ENCODE measurements at regions not wholly inside any gene's neighbourhood (a gene's known extent, or its start where the extent isn't known, plus 50 kb on each side); places are given as distances from the start of the nearest gene placed in this dataset.

DNA sequence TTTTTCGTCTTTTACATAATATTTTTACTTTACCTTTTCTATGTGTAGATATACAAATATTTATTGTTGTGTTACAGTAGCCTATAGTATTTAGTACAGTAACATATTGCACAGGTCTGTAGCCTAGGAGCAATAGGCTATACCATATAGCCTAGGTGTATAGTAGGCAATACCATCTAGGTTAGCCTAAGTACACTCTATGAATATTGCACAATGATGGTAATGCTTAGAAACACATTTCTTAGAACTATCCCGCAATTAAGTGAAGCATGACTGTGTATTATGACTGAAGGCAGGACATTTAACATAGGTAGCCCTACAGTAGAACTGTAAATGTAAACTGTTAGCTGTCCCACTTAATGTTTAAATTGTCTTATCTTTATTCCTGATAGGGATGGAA lies 964.3 kb downstream of the SLITRK1 start:
- CTCF ChIA-PET: no interaction called here
- H3K9ac ChIP-seq (ENCODE audit: control insufficient read depth, insufficient read depth, low read length): no peak overlapping the region
- ATAC-seq (no peak), FAIRE-seq (no peak), DNase-seq (ENCODE audit: low read depth, low spot score) (no peak)
- WGBS (ENCODE audit: insufficient coverage, insufficient replicate concordance, low lambda C conversion rate, missing lambda C conversion rate): 0% methylated on average over 2 of the region's 2 CpGs
- H3K27me3 ChIP-seq (replicated peaks in 1 of 2; ENCODE audit: control insufficient read depth in 2 of 2, insufficient read depth in 2 of 2, low read length in 1 of 2): no peaks in the 10 kb centered on the region
- no peaks in the 10 kb centered on the region for H3K9me3 ChIP-seq (replicated peaks; ENCODE audit: control insufficient read depth, insufficient read depth, low read length)
- no peaks in the 10 kb centered on the region for H3K4me1 ChIP-seq (ENCODE audit: control insufficient read depth, insufficient read depth, low read length)
- TF ChIP-seq, protein P1, sequence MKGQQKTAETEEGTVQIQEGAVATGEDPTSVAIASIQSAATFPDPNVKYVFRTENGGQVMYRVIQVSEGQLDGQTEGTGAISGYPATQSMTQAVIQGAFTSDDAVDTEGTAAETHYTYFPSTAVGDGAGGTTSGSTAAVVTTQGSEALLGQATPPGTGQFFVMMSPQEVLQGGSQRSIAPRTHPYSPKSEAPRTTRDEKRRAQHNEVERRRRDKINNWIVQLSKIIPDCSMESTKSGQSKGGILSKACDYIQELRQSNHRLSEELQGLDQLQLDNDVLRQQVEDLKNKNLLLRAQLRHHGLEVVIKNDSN (IDR thresholded peaks at IDR 0.05; ENCODE audit: borderline replicate concordance, extremely low read length, insufficient read depth, low read depth, low read length): no peak
- TF ChIP-seq, protein P2, sequence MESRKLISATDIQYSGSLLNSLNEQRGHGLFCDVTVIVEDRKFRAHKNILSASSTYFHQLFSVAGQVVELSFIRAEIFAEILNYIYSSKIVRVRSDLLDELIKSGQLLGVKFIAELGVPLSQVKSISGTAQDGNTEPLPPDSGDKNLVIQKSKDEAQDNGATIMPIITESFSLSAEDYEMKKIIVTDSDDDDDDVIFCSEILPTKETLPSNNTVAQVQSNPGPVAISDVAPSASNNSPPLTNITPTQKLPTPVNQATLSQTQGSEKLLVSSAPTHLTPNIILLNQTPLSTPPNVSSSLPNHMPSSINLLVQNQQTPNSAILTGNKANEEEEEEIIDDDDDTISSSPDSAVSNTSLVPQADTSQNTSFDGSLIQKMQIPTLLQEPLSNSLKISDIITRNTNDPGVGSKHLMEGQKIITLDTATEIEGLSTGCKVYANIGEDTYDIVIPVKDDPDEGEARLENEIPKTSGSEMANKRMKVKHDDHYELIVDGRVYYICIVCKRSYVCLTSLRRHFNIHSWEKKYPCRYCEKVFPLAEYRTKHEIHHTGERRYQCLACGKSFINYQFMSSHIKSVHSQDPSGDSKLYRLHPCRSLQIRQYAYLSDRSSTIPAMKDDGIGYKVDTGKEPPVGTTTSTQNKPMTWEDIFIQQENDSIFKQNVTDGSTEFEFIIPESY (IDR thresholded peaks at IDR 0.05): no peak
- TF ChIP-seq ZNF274 (IDR thresholded peaks at IDR 0.05; ENCODE audit: insufficient read depth, insufficient read length): no peak
- BruUV-seq (replicated peaks): no TSS peak
- no peaks in the 10 kb centered on the region for H4K20me1 ChIP-seq (ENCODE audit: control insufficient read depth, insufficient read depth)
- RAD21 ChIA-PET (ENCODE audit: unreplicated experiment): no interaction called here
- POLR2A ChIA-PET: no interaction called here
- H3K4me2 ChIP-seq (ENCODE audit: control insufficient read depth, insufficient read depth): no peak overlapping the region
- H3K79me2 ChIP-seq (ENCODE audit: control insufficient read depth, insufficient read depth, low read length): no peaks in the 10 kb centered on the region
- intact Hi-C loops (cut with micrococcal nuclease; ENCODE audit: unreplicated experiment): no loop called here
- no peak overlapping the region for H3K4me3 ChIP-seq
- no peaks in the 10 kb centered on the region for H3K36me3 ChIP-seq (ENCODE audit: control insufficient read depth in 2 of 2, insufficient read depth in 2 of 2, low read length in 1 of 2)
- H3K27ac ChIP-seq (ENCODE audit: control insufficient read depth, insufficient read depth): no peak overlapping the region
- in situ Hi-C loops (cut with MboI): no loop called here
- SMC1A ChIA-PET (ENCODE audit: uncharacterized antibody, unreplicated experiment): no interaction called here
- H2AFZ ChIP-seq (ENCODE audit: control insufficient read depth, low read depth, low read length): no peak overlapping the region

DNA sequence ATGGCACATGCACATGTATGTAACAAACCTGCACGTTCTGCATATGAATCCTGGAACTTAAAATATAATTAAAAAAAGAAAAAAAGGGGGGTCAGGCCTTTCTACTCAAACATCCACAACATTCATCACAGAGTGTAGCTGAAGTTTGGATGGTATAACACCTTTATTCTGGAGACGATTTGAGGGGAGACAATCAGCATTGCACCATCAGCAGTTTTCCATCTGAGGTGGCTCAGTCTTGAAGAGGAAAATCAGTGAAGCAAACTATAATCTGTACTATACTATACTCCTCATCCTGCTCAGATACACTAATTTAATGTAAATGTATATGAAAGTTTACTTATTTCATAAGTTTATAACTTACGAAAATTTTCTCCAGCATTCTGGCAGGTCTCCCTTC lies 969.7 kb downstream of the SLITRK1 start:
- intact Hi-C loops (cut with micrococcal nuclease; ENCODE audit: unreplicated experiment): no loop called here
- Histone ChIP-seq H3K36me3 (ENCODE audit: control insufficient read depth in 2 of 2, insufficient read depth in 2 of 2, low read length in 1 of 2) (no peaks in the 10 kb centered on the region), H2AFZ (ENCODE audit: control insufficient read depth, low read depth, low read length) (no peak overlapping the region), H3K79me2 (ENCODE audit: control insufficient read depth, insufficient read depth, low read length) (no peaks in the 10 kb centered on the region), H3K27ac (ENCODE audit: control insufficient read depth, insufficient read depth) (no peak overlapping the region), H3K27me3 (replicated peaks in 1 of 2; ENCODE audit: control insufficient read depth in 2 of 2, insufficient read depth in 2 of 2, low read length in 1 of 2) (no peaks in the 10 kb centered on the region), H3K9ac (ENCODE audit: control insufficient read depth, insufficient read depth, low read length) (no peak overlapping the region), H4K20me1 (ENCODE audit: control insufficient read depth, insufficient read depth) (no peaks in the 10 kb centered on the region), H3K4me2 (ENCODE audit: control insufficient read depth, insufficient read depth) (no peak overlapping the region), H3K4me3 (no peak overlapping the region), H3K4me1 (ENCODE audit: control insufficient read depth, insufficient read depth, low read length) (no peaks in the 10 kb centered on the region), H3K9me3 (replicated peaks; ENCODE audit: control insufficient read depth, insufficient read depth, low read length) (no peaks in the 10 kb centered on the region)
- no peak for DNase-seq (ENCODE audit: low read depth, low spot score)
- 2% methylated on average over 3 of the region's 3 CpGs for WGBS (ENCODE audit: insufficient coverage, insufficient replicate concordance, low lambda C conversion rate, missing lambda C conversion rate)
- no peak for FAIRE-seq
- in situ Hi-C loops (cut with MboI): no loop called here
- no peak for ATAC-seq
- POLR2A ChIA-PET: no interaction called here
- BruUV-seq (replicated peaks): no TSS peak
- RAD21 ChIA-PET (ENCODE audit: unreplicated experiment): no interaction called here
- CTCF ChIA-PET: interaction anchor here (1.3 kb wide), 1 partner anchor 10 kb away, joined by 3 read pairs; no protein-coding TSS in a partner anchor
- TF ChIP-seq POLR2AphosphoS5 (IDR thresholded peaks at IDR 0.05; ENCODE audit: low read length) (no peak), MTA3 (IDR thresholded peaks at IDR 0.05; ENCODE audit: borderline replicate concordance, low read length) (no peak), SPI1 (IDR thresholded peaks at IDR 0.05; ENCODE audit: borderline replicate concordance, insufficient read depth, low read depth, low read length) (no peak)
- TF ChIP-seq, protein P3, sequence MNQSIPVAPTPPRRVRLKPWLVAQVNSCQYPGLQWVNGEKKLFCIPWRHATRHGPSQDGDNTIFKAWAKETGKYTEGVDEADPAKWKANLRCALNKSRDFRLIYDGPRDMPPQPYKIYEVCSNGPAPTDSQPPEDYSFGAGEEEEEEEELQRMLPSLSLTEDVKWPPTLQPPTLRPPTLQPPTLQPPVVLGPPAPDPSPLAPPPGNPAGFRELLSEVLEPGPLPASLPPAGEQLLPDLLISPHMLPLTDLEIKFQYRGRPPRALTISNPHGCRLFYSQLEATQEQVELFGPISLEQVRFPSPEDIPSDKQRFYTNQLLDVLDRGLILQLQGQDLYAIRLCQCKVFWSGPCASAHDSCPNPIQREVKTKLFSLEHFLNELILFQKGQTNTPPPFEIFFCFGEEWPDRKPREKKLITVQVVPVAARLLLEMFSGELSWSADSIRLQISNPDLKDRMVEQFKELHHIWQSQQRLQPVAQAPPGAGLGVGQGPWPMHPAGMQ (IDR thresholded peaks at IDR 0.05; ENCODE audit: borderline replicate concordance): no peak
- SMC1A ChIA-PET (ENCODE audit: uncharacterized antibody, unreplicated experiment): no interaction called here

Measured in GM12878 (cell line).